ENCODE measurements at regions not wholly inside any gene's neighbourhood (a gene's known extent, or its start where the extent isn't known, plus 50 kb on each side); places are given as distances from the start of the nearest gene placed in this dataset.

- TF ChIP-seq ZMIZ1 (IDR thresholded peaks at IDR 0.05; ENCODE audit: low read depth in 2 of 2, low read length in 2 of 2) = no peak
- no peak for TF ChIP-seq ATF7 (IDR thresholded peaks at IDR 0.05)
- no peak for TF ChIP-seq AFF1 (IDR thresholded peaks at IDR 0.05; ENCODE audit: low read depth in 1 of 2, partially characterized antibody in 2 of 2)
- no peak for TF ChIP-seq ATF6 (CRISPR knock-in tag; IDR thresholded peaks at IDR 0.05)
These were observed 173.1 kb upstream of the RAB6C start for GRCh38 chr2:129806317-129806716.
